H1 (cell line): ENCODE measurements at regions not wholly inside any gene's neighbourhood (a gene's known extent, or its start where the extent isn't known, plus 50 kb on each side); places are given as distances from the start of the nearest gene placed in this dataset.

Source experiments
- CTCF ChIP-seq, 3 experiments: IDR thresholded peaks; 1 replicate in 2 of 3; 2 replicates in 1 of 3; pipeline versions ENCODE4 v1.5.1 to v1.6.1; 2011; ENCODE audit warnings: low read length in 3 of 3, mild to moderate bottlenecking in 3 of 3, inconsistent platforms in 2 of 3, low read depth in 1 of 3, moderate library complexity in 1 of 3; ENCODE audit not compliant: insufficient read depth in 1 of 3; ENCODE audit errors: control extremely low read depth in 1 of 3
- EP300 ChIP-seq, 2 experiments: IDR thresholded peaks; 1 replicate in 1 of 2; 2 replicates in 1 of 2; pipeline ENCODE4 v1.6.1; 2011 to 2012; ENCODE audit warnings: low read depth in 2 of 2, low read length in 2 of 2, mild to moderate bottlenecking in 2 of 2, borderline replicate concordance in 1 of 2, inconsistent platforms in 1 of 2, moderate library complexity in 1 of 2
- EZH2 ChIP-seq: fragments of 200-600 bp; sonication (generic); IDR thresholded peaks from 2 replicates; pipeline ENCODE4 v1.7.1; 2012; ENCODE audit warnings: low read depth, mild to moderate bottlenecking, moderate library complexity, low read length, inconsistent platforms; ENCODE audit not compliant: severe bottlenecking
- MAX ChIP-seq: IDR thresholded peaks from 2 replicates; pipeline ENCODE4 v1.6.1; 2012; ENCODE audit warnings: inconsistent platforms
- PHF8 ChIP-seq: fragments of 200-600 bp; sonication (generic); conservative IDR thresholded peaks from 2 replicates; pipeline ENCODE4 v1.7.1; 2012; ENCODE audit warnings: low read depth, mild to moderate bottlenecking, inconsistent platforms, low read length, moderate library complexity
- POLR2A ChIP-seq, 2 experiments: IDR thresholded peaks; 1 replicate in 1 of 2; 2 replicates in 1 of 2; pipeline ENCODE4 v1.6.1; 2011; ENCODE audit warnings: low read depth in 2 of 2, low read length in 2 of 2, mild to moderate bottlenecking in 2 of 2; ENCODE audit errors: control extremely low read depth in 1 of 2
- POLR2AphosphoS5 ChIP-seq: IDR thresholded peaks from 2 replicates; pipeline ENCODE4 v1.6.1; 2011; ENCODE audit warnings: low read depth, low read length
- SP2 ChIP-seq: IDR thresholded peaks from 2 replicates; pipeline ENCODE4 v1.6.1; 2012; ENCODE audit warnings: mild to moderate bottlenecking, low read length, inconsistent platforms
- TCF12 ChIP-seq: IDR thresholded peaks from 2 replicates; pipeline ENCODE4 v1.6.1; 2011; ENCODE audit warnings: low read depth, mild to moderate bottlenecking, low read length

DNA sequence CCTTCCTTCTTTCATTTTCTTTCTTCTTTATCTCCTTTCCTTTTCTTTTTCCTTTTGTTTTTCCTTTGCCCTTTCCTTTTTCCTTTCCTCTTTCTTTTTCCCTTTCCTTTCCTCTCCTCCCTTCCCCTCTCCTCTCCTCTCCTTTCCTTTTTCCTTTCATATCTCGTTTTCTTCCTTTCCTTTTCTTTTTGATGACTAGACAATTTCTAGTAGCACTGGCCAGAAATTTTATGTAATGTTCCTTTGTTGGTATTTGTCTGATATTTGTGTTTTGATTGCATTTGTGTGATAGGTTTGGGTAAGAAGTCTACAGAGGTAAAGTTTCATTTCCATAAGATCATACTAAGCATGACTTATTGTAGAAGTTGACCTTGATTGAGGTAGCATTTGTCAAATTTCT is 1722.9 kb upstream of the IGFBP7 start:
- TF ChIP-seq EP300 (IDR thresholded peaks at IDR 0.05; ENCODE audit: borderline replicate concordance in 1 of 2, low read depth in 2 of 2, low read length in 2 of 2) (no peak), CTCF (IDR thresholded peaks at IDR 0.05; ENCODE audit: control extremely low read depth in 1 of 3, insufficient read depth in 1 of 3, low read depth in 1 of 3, low read length in 3 of 3) (no peak), PHF8 (no peak), MAX (no peak), SP2 (no peak), POLR2A (IDR thresholded peaks at IDR 0.05; ENCODE audit: control extremely low read depth in 1 of 2, low read depth in 2 of 2, low read length in 2 of 2) (no peak), EZH2 (no peak), TCF12 (no peak), POLR2AphosphoS5 (no peak)
